ENCODE measurements at regions not wholly inside any gene's neighbourhood (a gene's known extent, or its start where the extent isn't known, plus 50 kb on each side); places are given as distances from the start of the nearest gene placed in this dataset.
A peak's percentile ranks its signal among the peaks of the same experiment; 100 is the strongest.

DNA sequence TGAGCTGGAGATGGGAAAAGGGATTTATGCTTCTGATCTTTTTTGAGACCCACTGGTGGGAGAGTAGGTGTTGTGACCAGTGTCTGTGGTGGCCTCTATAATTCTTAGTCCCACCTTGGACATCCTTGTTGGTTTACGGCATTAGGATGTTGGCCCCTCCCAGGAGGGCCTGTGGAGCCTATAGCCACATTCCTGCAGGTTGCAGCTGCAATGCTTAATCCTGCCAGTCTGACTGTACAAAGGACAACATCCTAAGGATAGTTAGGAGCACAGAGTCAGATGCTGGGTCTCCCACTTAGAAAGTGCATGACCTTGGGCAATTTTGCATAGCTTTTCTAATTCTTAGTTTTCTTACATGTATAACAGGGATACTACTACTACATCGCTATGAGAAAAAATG lies 150.9 kb upstream of the SLC38A2 start:
- DNase-seq (ENCODE audit: low read depth, low spot score) (no peak), ATAC-seq (peak; percentile 64)
- Histone ChIP-seq H3K36me3 (ENCODE audit: control insufficient read depth in 1 of 2, insufficient read depth in 2 of 2, low read length in 2 of 2) (no peaks in the 10 kb centered on the region), H4K20me1 (ENCODE audit: insufficient read depth) (no peaks in the 10 kb centered on the region), H3K4me1 (ENCODE audit: control insufficient read depth in 1 of 2, insufficient read depth in 2 of 2, low read length in 2 of 2) (peaks cover 38 to 55% of the 10 kb centered on the region in 2 experiments), H3K9ac (ENCODE audit: low read length) (peak overlapping the region; percentile 39), H3K4me2 (ENCODE audit: low read length) (peak overlapping the region; percentile 73), H3K79me2 (ENCODE audit: insufficient read depth, low read length) (0 out of 2 replicates have a peak, but pooled peaks cover 3% of the 10 kb centered on the region), H3K9me2 (ENCODE audit: insufficient read depth) (no peaks in the 10 kb centered on the region), H3K9me3 (ENCODE audit: control insufficient read depth in 1 of 2, insufficient read depth in 1 of 2, low read depth in 1 of 2, low read length in 2 of 2) (no peaks in the 10 kb centered on the region), H3K27me3 (ENCODE audit: insufficient read depth, low read length) (no peaks in the 10 kb centered on the region), H3K27ac (ENCODE audit: low read depth, low read length) (peak overlapping the region; percentile 48), H3K4me3 (replicated peaks in 1 of 2; ENCODE audit: low read depth in 1 of 2, low read length in 2 of 2) (peak overlapping the region; percentile 41 to 46), H2AFZ (ENCODE audit: low read depth, low read length, poor library complexity, severe bottlenecking) (no peak overlapping the region)
- no TSS peak for BruUV-seq (replicated peaks)
- CTCF ChIA-PET: interaction anchor here (1.3 kb wide), 1 partner anchor 138 kb away, joined by 4 read pairs; no protein-coding TSS in a partner anchor
- POLR2A ChIA-PET: interaction anchor here (0.9 to 2.1 kb wide), 8 partner anchors 9 to 156 kb away, joined by 3 to 11 read pairs (median 6); no protein-coding TSS in a partner anchor
- RAD21 ChIA-PET (ENCODE audit: low non-redundant PET in 1 of 2, low total read pairs in 2 of 2, uncharacterized antibody in 2 of 2, unreplicated experiment in 2 of 2): no interaction called here
- intact Hi-C loops (cut with micrococcal nuclease): no loop called here
- TF ChIP-seq EZH2phosphoT487 (IDR thresholded peaks at IDR 0.05; ENCODE audit: borderline replicate concordance) (no peak), EGR1 (IDR thresholded peaks at IDR 0.05; ENCODE audit: low read depth) (no peak), ZFX (IDR thresholded peaks at IDR 0.05) (no peak), MAX (IDR thresholded peaks at IDR 0.05) (no peak), CBX3 (IDR thresholded peaks at IDR 0.05; ENCODE audit: low read depth) (no peak), ELF1 (IDR thresholded peaks at IDR 0.05; ENCODE audit: borderline replicate concordance, low read depth) (no peak), SIN3A (IDR thresholded peaks at IDR 0.05; ENCODE audit: low read depth) (no peak), TCF7L2 (IDR thresholded peaks at IDR 0.05; ENCODE audit: borderline replicate concordance, extremely low read depth, insufficient read depth, insufficient read length) (no peak)
- TF ChIP-seq, protein P1, sequence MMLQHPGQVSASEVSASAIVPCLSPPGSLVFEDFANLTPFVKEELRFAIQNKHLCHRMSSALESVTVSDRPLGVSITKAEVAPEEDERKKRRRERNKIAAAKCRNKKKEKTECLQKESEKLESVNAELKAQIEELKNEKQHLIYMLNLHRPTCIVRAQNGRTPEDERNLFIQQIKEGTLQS (IDR thresholded peaks at IDR 0.05): no peak

DNA sequence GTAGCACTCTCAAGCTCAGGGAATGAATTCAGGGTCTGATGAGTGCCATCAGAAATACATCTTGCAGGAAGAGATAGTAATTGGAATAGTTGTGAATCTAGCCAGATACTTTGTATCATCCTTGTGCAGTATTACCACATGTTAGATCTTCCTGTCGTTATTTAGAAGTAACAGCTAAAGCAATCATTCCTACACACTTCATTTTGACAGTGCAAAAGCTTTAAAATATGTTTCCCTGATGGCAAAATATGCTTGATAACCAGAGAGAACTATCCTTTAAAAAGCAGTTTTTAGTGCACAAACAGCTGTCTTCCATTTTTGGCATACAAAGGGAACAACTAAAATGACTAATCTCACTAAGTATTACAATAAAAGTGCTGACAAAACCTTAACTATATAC lies 149.5 kb upstream of the SLC38A2 start:
- CTCF ChIA-PET: no interaction called here
- Histone ChIP-seq H3K4me1 (ENCODE audit: control insufficient read depth in 1 of 2, insufficient read depth in 2 of 2, low read length in 2 of 2) (peaks cover 38 to 62% of the 10 kb centered on the region in 2 experiments), H3K36me3 (ENCODE audit: control insufficient read depth in 1 of 2, insufficient read depth in 2 of 2, low read length in 2 of 2) (no peaks in the 10 kb centered on the region), H3K27me3 (ENCODE audit: insufficient read depth, low read length) (no peaks in the 10 kb centered on the region), H3K4me2 (ENCODE audit: low read length) (peak overlapping the region; percentile 73; the same call in 1 of the 2 replicates), H3K9me3 (ENCODE audit: control insufficient read depth in 1 of 2, insufficient read depth in 1 of 2, low read depth in 1 of 2, low read length in 2 of 2) (no peaks in the 10 kb centered on the region), H3K4me3 (replicated peaks in 1 of 2; ENCODE audit: low read depth in 1 of 2, low read length in 2 of 2) (no peak overlapping the region), H3K27ac (ENCODE audit: low read depth, low read length) (no peak overlapping the region; the same call in 1 of the 2 replicates), H4K20me1 (ENCODE audit: insufficient read depth) (no peaks in the 10 kb centered on the region), H3K79me2 (ENCODE audit: insufficient read depth, low read length) (0 out of 2 replicates have a peak, but pooled peaks cover 3% of the 10 kb centered on the region), H3K9me2 (ENCODE audit: insufficient read depth) (no peaks in the 10 kb centered on the region), H2AFZ (ENCODE audit: low read depth, low read length, poor library complexity, severe bottlenecking) (no peak overlapping the region), H3K9ac (ENCODE audit: low read length) (no peak overlapping the region)
- ATAC-seq (no peak), DNase-seq (ENCODE audit: low read depth, low spot score) (no peak)
- POLR2A ChIA-PET: interaction anchor here (0.9 kb wide), 2 partner anchors 14 to 32 kb away, joined by 3 read pairs; no protein-coding TSS in a partner anchor
- no TSS peak for BruUV-seq (replicated peaks)
- RAD21 ChIA-PET (ENCODE audit: low non-redundant PET in 1 of 2, low total read pairs in 2 of 2, uncharacterized antibody in 2 of 2, unreplicated experiment in 2 of 2): no interaction called here
- TF ChIP-seq YY1 (IDR thresholded peaks at IDR 0.05; ENCODE audit: extremely low read depth, insufficient replicate concordance, low read depth, low read length) (no peak), FOSL1 (IDR thresholded peaks at IDR 0.05; ENCODE audit: low read depth) (no peak)
- intact Hi-C loops (cut with micrococcal nuclease): no loop called here

Measured in HCT116 (cell line).